Natural killer cell (primary cell): ENCODE measurements at regions not wholly inside any gene's neighbourhood (a gene's known extent, or its start where the extent isn't known, plus 50 kb on each side); places are given as distances from the start of the nearest gene placed in this dataset.

Source experiments
- ATAC-seq, 3 donors: fragments of 150-1000 bp in 2 of 3; fragments of 200-7000 bp in 1 of 3; cut with Tn5 transposase; 1 replicate in 1 of 3; 2 replicates in 2 of 3; pipeline ENCODE4 v1.10.0; 2021; ENCODE audit warnings: mild to moderate bottlenecking in 2 of 3, moderate library complexity in 2 of 3
- DNase-seq, 2 donors: peaks; one replicate each; pipeline versions ENCODE4 v3.0.0 to v3.0.0-alpha.2; 2013 to 2021; ENCODE audit warnings: mixed read lengths in 1 of 2
- H3K27ac ChIP-seq: one replicate; pipeline ENCODE4 v1.5.1; 2013; ENCODE audit warnings: mild to moderate bottlenecking, low read length
- H3K27me3 ChIP-seq: one replicate; pipeline ENCODE4 v1.6.1; 2013; ENCODE audit warnings: low read length; ENCODE audit not compliant: control insufficient read depth, insufficient read depth
- H3K36me3 ChIP-seq: one replicate; pipeline ENCODE4 v1.6.1; 2013; ENCODE audit warnings: low read length; ENCODE audit not compliant: control insufficient read depth, insufficient read depth
- H3K4me1 ChIP-seq: one replicate; pipeline ENCODE4 v1.6.1; 2013; ENCODE audit warnings: low read length; ENCODE audit not compliant: control insufficient read depth, insufficient read depth
- H3K4me3 ChIP-seq: one replicate; pipeline ENCODE4 v1.5.1; 2013; ENCODE audit warnings: low read length
- H3K9me3 ChIP-seq: one replicate; pipeline ENCODE4 v1.6.1; 2013; ENCODE audit warnings: low read length; ENCODE audit not compliant: control insufficient read depth, insufficient read depth
- H3K27ac Mint-ChIP-seq, 2 donors: one replicate each; pipeline ENCODE4 v1.8.0; 2022; ENCODE audit warnings: mild to moderate bottlenecking in 2 of 2, mixed read lengths in 2 of 2, moderate library complexity in 1 of 2
- H3K27me3 Mint-ChIP-seq, 2 donors: one replicate each; pipeline ENCODE4 v1.8.0; 2022; ENCODE audit warnings: low read depth in 2 of 2, mixed read lengths in 2 of 2
- H3K36me3 Mint-ChIP-seq: one replicate; pipeline ENCODE4 v1.8.0; 2022; ENCODE audit warnings: mixed read lengths
- H3K4me1 Mint-ChIP-seq, 2 donors: one replicate each; pipeline ENCODE4 v1.8.0; 2022; ENCODE audit warnings: mixed read lengths in 2 of 2
- H3K4me3 Mint-ChIP-seq: one replicate; pipeline ENCODE4 v1.8.0; 2022; ENCODE audit warnings: mild to moderate bottlenecking, moderate library complexity, mixed read lengths
- H3K9me3 Mint-ChIP-seq, 2 donors: one replicate each; pipeline ENCODE4 v1.8.0; 2022; ENCODE audit warnings: mixed read lengths in 2 of 2
- WGBS: methylation state at CpG from one replicate; pipeline ENCODE4 v1.1.7; 2013; ENCODE audit warnings: missing lambda C conversion rate; ENCODE audit not compliant: insufficient coverage; 5-methylcytosine and 5-hydroxymethylcytosine counted together
- intact Hi-C: fragments of 100-400 bp; cut with micrococcal nuclease; formaldehyde crosslinking; loops from one replicate; pipeline ENCODE4 v1.14.2; 2022
- TF ChIP-seq, protein P1 (sequence below): fragments of 200-600 bp; IDR thresholded peaks from one replicate; pipeline ENCODE4 v1.8.0; 2022; ENCODE audit warnings: antibody characterized with exemption

DNA sequence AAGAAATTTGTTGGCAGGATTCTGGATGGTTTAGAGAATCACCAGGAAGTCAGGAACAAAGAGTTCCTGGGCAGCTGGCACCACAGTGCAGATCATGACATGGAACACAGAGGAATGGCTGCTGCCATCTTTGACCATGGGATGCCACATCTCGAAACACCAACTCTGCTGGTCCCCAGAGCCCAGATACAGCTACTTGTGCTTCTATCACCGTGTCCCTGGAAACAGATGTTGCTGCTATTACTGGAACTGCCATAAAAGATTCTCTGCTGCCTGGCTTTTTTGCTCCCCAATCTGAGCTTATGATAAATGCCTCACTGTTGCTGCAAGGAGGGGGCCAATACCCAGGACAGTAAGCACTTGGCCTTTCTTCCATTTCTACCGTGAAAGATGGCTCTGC is 185.2 kb downstream of the CSNK2A3 start:
- intact Hi-C loops = no loop called here
- ATAC-seq = no peak
- Histone ChIP-seq H3K4me3 (no peak overlapping the region), H3K4me1 (peaks cover 12% of the 10 kb centered on the region), H3K27me3 (no peaks in the 10 kb centered on the region), H3K27ac (no peak overlapping the region), H3K9me3 (no peaks in the 10 kb centered on the region), H3K36me3 (no peaks in the 10 kb centered on the region)
- Mint-ChIP-seq H3K27ac (no peak overlapping the region), H3K9me3 (no peaks in the 10 kb centered on the region), H3K4me1 (peaks cover 12 to 15% of the 10 kb centered on the region in 2 donors), H3K27me3 (peaks cover 29 to 75% of the 10 kb centered on the region in 2 donors), H3K4me3 (no peak overlapping the region), H3K36me3 (no peaks in the 10 kb centered on the region)
- TF ChIP-seq, protein P1, sequence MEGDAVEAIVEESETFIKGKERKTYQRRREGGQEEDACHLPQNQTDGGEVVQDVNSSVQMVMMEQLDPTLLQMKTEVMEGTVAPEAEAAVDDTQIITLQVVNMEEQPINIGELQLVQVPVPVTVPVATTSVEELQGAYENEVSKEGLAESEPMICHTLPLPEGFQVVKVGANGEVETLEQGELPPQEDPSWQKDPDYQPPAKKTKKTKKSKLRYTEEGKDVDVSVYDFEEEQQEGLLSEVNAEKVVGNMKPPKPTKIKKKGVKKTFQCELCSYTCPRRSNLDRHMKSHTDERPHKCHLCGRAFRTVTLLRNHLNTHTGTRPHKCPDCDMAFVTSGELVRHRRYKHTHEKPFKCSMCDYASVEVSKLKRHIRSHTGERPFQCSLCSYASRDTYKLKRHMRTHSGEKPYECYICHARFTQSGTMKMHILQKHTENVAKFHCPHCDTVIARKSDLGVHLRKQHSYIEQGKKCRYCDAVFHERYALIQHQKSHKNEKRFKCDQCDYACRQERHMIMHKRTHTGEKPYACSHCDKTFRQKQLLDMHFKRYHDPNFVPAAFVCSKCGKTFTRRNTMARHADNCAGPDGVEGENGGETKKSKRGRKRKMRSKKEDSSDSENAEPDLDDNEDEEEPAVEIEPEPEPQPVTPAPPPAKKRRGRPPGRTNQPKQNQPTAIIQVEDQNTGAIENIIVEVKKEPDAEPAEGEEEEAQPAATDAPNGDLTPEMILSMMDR = no peak
- DNase-seq = no peak
- 69% methylated on average over 3 of the region's 3 CpGs for WGBS

DNA sequence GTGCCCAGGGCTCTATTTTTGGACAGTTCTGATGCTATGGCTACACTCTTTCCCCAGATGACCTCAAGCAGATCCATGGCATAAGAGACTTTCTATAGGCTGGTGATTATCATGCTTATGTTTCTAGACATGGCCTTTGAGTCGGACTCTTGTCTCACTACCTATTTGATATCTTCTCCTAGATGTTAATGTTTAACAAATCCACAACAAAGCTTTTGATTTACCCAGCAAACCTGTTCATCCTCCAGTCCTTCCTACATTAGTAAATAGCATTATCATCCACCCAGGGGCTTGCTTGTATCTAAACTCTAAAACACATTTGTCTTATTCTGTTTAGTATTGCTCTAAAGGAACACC is 188.7 kb downstream of the CSNK2A3 start:
- ATAC-seq (no peak), DNase-seq (no peak)
- Histone ChIP-seq H3K36me3 (no peaks in the 10 kb centered on the region), H3K4me3 (no peak overlapping the region), H3K27me3 (no peaks in the 10 kb centered on the region), H3K27ac (no peak overlapping the region), H3K4me1 (no peaks in the 10 kb centered on the region), H3K9me3 (no peaks in the 10 kb centered on the region)
- Mint-ChIP-seq H3K9me3 (no peaks in the 10 kb centered on the region), H3K27ac (no peak overlapping the region), H3K36me3 (no peaks in the 10 kb centered on the region), H3K4me3 (no peak overlapping the region), H3K4me1 (no peaks in the 10 kb centered on the region), H3K27me3 (peaks cover 28 to 63% of the 10 kb centered on the region in 2 donors)
- 85% methylated on average over 1 of the region's 1 CpG for WGBS
- TF ChIP-seq, protein P1 = no peak
- intact Hi-C loops = no loop called here

DNA sequence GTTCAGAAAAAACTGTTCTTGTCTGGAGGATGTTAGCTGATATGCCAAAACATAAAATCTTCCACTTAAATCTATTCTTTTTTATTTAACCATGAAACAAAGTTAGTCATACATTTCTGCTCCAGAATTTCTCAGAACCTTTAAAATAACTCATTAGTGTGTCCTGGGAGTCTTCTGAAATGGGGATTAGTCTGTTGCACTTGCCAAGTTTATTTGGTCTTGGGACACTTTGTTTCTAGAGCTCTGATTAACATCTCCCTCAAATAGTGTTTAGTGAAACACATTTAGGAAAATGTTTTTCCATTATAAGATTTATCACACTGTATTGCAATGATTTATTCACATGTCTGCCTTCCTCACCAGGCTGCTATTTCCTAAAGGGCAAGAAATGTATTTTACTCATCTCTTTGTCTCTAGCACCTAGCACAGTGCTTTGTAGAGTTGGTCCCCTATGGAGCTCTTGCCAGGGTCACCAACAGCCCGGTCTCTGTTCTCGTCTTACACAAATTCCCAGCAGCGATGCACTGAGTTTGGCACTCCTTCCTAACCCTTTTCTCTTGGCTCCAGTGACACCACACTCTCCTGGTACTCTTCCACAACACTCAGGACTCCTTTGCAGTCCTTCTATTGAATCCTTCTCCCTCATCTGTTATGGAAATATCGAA is 189.2 kb downstream of the CSNK2A3 start:
- H3K27me3 ChIP-seq = no peaks in the 10 kb centered on the region
- no peaks in the 10 kb centered on the region for H3K4me1 ChIP-seq
- Mint-ChIP-seq H3K27ac (no peak overlapping the region), H3K9me3 (no peaks in the 10 kb centered on the region), H3K4me1 (no peaks in the 10 kb centered on the region), H3K36me3 (no peaks in the 10 kb centered on the region), H3K4me3 (no peak overlapping the region), H3K27me3 (peaks cover 28 to 59% of the 10 kb centered on the region in 2 donors)
- no peak overlapping the region for H3K27ac ChIP-seq
- intact Hi-C loops = no loop called here
- no peaks in the 10 kb centered on the region for H3K36me3 ChIP-seq
- ATAC-seq (no peak), DNase-seq (no peak)
- H3K4me3 ChIP-seq = no peak overlapping the region
- 90% methylated on average over 4 of the region's 4 CpGs for WGBS
- no peaks in the 10 kb centered on the region for H3K9me3 ChIP-seq
- TF ChIP-seq, protein P1 = no peak

DNA sequence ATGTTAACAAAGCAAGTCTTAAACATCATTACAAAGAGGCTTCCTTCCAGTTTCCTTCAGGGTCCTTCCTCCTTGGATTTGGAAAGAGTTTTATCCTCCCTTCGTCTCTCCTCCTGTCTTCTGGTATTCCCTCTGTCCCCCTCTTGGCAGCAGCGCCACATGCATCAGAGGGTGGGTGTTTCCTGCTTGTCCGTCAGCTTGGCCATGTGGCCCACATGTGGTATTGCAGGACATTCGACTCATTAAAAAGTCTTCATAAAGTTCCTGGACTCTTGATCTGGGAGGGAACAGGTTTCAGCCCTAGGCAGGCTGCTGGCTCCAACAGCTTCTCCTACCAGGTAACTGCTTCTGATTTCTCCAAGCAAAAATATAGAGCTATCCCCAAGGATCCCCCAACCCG is 189.8 kb downstream of the CSNK2A3 start:
- no peak overlapping the region for H3K27ac ChIP-seq
- H3K9me3 Mint-ChIP-seq = no peaks in the 10 kb centered on the region
- TF ChIP-seq, protein P1 = no peak
- no peaks in the 10 kb centered on the region for H3K4me1 Mint-ChIP-seq
- no peaks in the 10 kb centered on the region for H3K9me3 ChIP-seq
- no peak for ATAC-seq
- H3K4me3 ChIP-seq = no peak overlapping the region
- H3K36me3 Mint-ChIP-seq = no peaks in the 10 kb centered on the region
- intact Hi-C loops = no loop called here
- no peak for DNase-seq
- H3K27ac Mint-ChIP-seq = no peak overlapping the region
- peaks cover 28 to 53% of the 10 kb centered on the region in 2 donors for H3K27me3 Mint-ChIP-seq
- no peaks in the 10 kb centered on the region for H3K4me1 ChIP-seq
- H3K4me3 Mint-ChIP-seq = no peak overlapping the region
- no peaks in the 10 kb centered on the region for H3K36me3 ChIP-seq
- H3K27me3 ChIP-seq = no peaks in the 10 kb centered on the region
- WGBS = 74% methylated on average over 4 of the region's 5 CpGs
